LNCAP (cell line): ENCODE measurements at regions not wholly inside any gene's neighbourhood (a gene's known extent, or its start where the extent isn't known, plus 50 kb on each side); places are given as distances from the start of the nearest gene placed in this dataset.

Source experiments
- TF ChIP-seq, protein P1 (sequence below): fragments of 450-650 bp; IDR thresholded peaks from 2 replicates; pipeline ENCODE4 v1.5.1; 2017; ENCODE audit warnings: mild to moderate bottlenecking

DNA sequence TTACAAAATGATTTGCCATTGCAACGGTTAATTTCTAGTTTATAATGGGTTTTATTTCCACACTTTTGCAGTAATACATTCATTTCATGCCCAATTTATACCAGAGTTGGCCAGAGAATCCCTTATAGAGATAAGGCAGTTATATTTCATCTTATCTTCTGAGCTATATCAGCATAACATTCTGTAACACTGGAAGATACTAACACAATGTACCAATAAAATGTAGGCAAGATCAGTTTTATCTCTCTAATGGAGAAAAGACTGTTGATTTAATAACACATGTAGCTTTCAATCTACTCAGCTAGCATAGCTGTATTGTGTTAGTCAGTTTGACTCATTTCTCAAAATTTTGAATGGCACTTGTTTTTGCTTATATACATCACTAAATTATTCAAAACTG is 738.6 kb downstream of the TRAM1L1 start:
- TF ChIP-seq, protein P1, sequence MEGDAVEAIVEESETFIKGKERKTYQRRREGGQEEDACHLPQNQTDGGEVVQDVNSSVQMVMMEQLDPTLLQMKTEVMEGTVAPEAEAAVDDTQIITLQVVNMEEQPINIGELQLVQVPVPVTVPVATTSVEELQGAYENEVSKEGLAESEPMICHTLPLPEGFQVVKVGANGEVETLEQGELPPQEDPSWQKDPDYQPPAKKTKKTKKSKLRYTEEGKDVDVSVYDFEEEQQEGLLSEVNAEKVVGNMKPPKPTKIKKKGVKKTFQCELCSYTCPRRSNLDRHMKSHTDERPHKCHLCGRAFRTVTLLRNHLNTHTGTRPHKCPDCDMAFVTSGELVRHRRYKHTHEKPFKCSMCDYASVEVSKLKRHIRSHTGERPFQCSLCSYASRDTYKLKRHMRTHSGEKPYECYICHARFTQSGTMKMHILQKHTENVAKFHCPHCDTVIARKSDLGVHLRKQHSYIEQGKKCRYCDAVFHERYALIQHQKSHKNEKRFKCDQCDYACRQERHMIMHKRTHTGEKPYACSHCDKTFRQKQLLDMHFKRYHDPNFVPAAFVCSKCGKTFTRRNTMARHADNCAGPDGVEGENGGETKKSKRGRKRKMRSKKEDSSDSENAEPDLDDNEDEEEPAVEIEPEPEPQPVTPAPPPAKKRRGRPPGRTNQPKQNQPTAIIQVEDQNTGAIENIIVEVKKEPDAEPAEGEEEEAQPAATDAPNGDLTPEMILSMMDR: no peak

DNA sequence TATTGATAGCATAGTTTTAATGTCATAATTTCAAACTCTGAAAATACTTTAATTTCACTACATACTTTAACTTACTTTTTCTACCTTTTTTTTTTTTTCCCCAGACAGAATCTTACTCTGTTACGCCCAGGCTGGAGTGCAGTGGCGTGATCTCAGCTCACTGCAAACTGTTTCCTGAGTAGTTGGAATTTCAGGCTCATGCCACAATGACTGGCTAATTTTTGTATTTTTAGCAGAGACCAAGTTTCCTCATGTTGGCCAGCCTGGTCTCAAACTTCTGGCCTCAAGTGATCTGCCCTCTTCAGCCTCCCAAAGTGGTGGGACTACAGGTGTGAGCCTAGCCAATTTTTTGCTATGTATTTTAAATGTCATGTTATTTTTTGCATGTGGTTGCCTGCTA is 741.6 kb downstream of the TRAM1L1 start:
- TF ChIP-seq, protein P1: no peak

DNA sequence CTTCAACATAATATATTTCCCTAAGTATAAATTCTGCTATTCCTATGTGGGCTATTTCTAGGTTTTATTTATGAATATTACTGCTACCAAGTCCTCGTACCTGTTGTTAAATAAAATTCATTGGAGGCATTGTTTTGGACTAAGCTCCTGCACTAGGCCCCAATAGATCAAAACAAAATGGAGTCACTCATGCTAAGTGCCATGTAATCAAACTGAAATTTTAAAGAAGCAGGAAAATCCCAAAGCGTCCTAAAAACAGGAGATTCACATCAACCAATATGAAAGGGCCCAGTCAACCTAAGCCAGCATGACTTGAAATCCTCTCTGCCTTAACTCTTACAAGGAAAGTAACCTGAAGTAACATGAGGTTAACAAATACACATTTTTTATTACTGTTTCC is 743.2 kb downstream of the TRAM1L1 start:
- TF ChIP-seq, protein P1: no peak

DNA sequence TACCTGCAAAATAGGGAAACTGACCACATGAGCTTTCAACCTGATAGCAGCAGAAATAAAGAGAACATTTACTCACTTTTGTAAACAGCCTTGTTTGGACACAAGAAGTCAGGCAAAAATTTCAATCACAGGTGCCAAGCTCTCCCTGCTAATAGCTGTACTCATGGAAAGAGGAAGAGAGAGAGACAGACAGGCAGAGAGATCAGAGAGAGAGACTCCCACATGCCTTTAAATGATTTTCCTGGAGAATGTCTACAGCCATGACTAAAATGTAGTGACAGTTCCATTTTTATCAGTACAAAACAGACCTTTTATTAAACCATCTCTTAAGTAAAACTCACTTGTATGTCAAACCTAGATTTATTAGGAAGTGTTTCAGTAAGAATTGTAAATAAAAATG is 752.9 kb downstream of the TRAM1L1 start:
- TF ChIP-seq, protein P1: no peak

DNA sequence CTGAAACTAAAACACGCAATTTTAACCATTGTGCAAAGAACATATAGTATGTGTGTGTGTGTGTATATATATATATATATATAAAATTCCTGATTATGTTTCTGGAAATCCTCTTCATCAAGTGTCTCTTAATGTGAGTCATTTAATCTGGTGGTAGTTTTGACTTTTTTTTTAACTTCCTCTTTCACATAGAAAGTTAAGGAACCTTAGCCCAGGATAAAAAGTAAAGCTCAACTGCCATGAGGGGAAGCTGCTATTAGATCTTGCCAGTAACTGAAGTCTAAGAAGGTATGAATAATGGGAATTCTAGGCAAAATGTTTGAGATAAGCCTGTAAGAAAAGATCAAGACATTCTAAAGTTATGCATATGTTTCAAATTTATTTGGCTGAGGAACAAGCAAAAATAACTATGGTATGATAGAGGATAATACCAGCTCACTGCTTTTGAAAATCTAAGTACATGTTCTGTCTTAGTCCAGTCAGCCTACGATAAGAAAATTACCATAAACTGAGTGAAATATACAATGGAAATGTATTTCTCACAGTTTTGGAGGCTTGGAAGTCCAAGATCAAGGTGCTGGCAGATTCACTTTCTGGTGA is 757.0 kb downstream of the TRAM1L1 start:
- TF ChIP-seq, protein P1: no peak

DNA sequence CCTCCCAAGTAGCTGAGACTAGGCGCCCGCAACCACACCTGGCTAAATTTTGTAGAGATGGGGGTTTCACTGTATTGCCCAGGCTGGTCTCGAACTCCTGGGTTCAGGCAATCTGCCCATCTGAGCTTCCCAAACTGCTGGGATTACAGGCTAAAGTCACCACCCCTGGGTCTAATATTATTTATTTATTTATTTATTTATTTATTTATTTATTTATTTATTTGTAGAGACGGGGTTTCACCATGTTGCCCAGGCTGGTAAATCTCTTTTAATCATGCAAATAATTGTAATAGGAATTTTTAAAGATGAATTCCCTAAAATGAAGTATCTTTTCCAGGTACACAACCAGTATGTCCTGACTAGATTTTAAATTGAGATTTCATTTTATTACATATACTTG is 761.8 kb downstream of the TRAM1L1 start:
- TF ChIP-seq, protein P1: no peak

DNA sequence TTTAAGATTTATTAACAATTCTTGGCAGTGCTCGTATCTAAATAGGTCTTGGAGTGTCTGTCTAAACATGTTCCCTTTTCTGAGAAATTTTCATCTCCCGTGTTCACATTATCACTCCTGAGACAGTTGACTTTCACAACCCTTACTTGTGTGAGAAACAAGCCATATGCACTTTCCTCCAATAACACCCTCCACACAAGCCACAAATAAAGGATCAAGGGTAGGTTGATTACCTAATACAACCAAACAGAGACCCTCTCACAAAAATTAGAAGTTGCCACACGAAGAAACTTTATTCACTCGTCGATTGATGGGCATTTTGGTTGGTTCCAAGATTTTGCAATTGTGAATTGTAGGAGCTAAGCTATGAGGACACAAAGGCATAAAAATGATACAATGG is 763.9 kb downstream of the TRAM1L1 start:
- TF ChIP-seq, protein P1: no peak

DNA sequence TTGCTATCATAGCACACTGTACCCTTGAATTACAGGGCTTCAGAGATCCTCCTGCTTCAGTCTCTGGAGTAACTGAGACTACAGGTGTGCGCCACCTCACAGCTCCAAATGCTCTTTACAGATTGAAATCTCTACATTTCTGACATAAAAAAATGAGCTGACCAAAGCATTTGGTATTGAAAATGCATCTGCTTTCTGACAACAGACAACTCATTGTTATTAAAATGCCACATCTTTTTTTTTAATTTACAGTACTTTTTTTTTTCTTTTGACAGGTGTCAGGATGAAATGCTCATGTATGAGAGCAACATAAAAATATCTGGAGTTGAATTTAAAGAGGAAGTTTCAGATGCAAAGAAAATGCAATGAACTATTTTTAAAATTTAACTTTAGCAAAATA is 764.5 kb downstream of the TRAM1L1 start:
- TF ChIP-seq, protein P1: no peak
